GM19468 (cell line): ENCODE measurements at regions not wholly inside any gene's neighbourhood (a gene's known extent, or its start where the extent isn't known, plus 50 kb on each side); places are given as distances from the start of the nearest gene placed in this dataset.

Source experiments
- ATAC-seq: cut with Tn5 transposase; IDR thresholded peaks from one replicate; pipeline ENCODE4 v1.9.1; 2021; ENCODE audit warnings: mild to moderate bottlenecking, moderate library complexity, moderate number of reproducible peaks; ENCODE audit not compliant: unreplicated experiment; ENCODE audit errors: extremely low read depth

DNA sequence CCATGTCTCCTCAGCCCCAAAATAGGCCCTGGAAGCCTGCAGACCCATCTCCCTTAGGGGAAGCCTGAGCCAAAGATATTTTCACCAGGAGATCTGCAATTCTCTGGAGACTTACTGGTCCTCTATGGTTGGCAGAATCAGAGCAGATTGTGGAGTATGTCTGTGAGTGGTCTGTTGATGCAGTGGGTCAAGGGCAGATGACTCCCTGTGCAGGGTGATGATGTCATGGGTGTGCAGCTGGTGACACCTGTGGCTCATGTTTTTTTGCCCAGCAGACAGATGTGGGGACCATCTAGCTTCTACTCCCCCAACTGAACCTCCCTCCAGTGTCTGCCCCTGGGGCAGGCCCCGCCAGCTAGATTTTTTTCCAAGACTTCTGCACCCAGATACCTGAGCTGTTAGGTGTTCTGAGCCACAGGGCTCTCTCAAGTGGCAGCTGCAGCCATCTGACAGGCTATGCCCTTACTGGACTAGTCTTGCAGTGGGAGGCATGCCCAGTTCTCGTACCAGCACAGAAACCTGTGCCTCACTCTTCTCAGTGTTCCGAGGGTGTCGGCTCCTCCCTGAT is 558.7 kb upstream of the LRRTM1 start:
- no peak for ATAC-seq

DNA sequence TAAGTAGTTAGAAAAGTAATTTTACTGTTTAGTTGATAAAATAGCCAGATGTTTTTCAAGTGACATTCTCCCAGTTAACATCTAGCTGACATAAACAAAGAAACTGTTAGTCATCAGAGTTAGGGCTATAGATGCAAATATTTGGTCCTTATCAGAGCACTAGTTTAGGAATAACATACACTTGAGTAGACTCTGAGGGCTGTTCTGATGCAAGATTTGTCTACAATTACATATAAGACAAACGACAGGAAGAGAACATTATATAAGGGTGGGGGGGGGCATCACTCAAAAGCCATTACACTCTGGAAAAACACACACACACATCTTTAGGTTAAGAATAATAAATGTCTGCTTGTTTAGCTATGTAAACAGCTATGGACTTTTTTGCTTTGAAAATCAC is 554.4 kb upstream of the LRRTM1 start:
- no peak for ATAC-seq

DNA sequence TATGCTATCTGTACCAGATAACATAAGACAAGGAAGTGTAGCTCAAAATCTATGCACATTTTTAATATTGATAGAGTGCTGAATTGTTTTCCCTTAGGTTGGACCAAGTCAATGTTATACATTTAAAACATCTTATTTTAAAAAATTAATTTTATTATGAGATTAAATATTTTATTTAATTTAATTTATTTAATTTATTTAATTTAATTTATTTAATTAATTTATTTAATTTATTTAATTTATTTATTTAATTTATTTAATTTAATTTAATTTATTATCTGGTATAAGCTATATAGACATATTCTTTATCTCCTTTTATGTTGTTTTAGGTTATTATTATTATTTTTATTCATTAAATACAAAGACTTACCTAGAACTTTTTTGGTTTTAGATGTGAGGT is 551.7 kb upstream of the LRRTM1 start:
- no peak for ATAC-seq

DNA sequence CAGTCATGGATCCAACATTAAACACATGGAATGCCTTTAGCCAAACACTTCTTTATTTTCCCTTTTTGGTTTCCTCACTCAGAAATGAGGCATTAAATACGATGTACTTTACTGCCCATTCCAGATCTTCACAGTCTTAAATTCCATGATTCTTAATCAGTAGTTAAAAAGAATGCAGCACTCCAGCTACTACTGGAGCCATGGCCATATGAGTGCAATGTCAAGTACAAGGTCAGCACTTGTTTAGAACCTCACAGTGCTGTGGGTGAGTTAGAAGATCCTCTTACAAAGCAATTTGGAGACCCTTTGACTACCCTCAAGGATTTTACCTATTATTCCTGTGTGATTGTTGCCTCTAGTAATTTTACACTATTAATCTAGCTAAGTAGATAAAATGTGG is 550.3 kb upstream of the LRRTM1 start:
- ATAC-seq: no peak

DNA sequence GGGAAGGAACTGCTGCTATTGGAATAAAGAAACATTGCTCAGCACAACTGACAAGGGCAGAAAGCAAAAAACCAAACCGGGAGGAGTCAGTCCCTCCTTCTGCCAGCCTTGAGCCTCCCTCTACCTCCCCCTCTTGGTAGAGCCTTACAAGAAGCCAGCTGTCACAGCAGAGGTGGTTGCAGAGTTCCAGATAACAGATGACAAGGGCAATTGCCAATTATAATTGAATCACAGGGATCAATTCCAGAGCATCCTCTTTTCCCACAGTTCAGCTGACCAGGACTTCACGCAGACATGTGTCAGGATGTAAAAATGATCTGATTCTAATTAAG is 548.2 kb upstream of the LRRTM1 start:
- no peak for ATAC-seq

DNA sequence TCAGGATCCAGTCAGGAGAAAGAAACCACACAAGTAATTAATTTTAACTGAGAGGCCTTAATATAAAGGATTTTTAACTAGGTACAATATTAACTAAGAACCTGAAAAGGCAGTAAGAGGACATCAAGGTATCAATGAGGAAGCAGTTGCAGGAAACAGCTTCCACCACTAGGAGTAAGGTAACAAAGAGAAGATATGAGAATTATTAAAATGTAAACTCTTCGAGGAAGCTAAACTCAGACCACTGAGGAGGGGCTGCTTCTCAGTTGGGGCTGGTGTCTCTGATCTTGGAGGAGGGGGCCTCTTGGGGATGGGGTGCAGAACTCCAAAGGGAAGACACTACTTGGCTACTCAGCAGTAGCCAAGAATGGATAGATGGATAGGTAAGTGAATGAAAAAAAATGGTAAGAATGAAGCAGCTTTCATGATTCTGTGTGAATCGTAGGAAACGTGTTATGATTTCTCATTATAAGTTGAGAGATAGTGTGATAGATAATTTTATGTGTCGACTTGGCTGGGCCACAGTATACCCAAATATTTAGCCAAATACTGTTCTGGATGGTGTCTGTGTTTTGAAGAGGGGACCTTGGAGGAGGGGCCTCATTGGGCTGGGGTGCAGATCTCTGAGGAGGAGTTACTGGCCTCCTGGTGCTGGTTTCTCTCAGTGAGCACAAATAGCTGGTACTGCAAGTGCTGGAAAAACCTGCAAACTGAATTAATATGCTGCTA is 547.7 kb upstream of the LRRTM1 start:
- ATAC-seq: no peak

DNA sequence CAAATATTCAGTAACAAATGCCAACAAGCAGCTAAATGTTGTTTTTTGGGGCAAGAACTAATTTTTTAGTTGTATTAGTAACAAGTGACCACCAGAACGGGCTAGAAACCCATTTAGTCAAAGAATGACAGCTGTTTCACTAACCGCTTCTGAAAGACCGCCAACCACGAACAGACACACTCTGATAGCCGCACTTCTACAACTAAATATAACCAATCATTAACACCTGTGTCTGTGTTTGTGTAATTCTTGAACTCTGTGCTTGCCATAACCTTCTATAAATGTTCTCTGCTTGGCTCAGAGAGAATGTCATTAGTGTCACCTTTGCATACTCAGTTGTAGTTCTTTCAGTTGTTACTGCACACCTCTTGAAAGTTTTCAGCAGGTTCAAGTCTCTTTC is 526.3 kb upstream of the LRRTM1 start:
- ATAC-seq: no peak

DNA sequence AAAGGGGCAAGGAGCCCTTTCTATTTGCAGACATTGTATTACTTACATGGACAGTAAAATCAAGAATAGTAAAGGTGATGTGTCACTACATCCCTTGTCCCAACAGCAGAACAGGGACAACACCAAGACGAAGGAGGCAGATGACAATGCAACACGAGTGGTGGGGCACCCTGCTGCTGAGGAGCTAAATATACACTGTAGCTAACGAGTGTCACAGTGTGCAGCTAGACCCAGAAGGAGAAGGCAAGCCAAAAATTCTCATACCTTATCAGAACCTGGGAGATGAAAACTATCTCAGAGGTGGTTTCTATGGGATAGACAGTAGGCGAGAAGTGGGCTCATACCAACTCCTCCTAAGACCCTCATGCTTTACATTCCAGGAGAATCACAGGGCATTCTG is 518.4 kb upstream of the LRRTM1 start:
- no peak for ATAC-seq

DNA sequence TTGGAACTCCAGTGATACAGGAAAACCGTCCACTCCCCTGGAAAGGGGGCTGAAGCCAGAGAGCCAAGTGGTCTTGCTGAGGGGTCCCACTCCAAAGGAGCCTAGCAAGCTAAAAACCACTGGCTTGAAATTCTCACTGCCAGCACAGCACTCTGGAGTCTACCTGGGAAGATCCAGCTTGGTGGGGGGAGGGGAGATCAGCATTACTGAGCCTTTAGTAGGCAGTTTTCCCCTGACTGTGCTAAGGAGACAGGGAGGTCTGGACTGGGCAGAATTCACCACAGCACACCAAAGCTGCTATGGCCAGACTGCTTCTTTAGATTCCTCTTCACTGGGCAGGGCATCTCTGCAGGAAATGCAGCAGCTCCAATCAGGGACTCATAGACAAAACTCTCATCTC is 510.7 kb upstream of the LRRTM1 start:
- no peak for ATAC-seq

DNA sequence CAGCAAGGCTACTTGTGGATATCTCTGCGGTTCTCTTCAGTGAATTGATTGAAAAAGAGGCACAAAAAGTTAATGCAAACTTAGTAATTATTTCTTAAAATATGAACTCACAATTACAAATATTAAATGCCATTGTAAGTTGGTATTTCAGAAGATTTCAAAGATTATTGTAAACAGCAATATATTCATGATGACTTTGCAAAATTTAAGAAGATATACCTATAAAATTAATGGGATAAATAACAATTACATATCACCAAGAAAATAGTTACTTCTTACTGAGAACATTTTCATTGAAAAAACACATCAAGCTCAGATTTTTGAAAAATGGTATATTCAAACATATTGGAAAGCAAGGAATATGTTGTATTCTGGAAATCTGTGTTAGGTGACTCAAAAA is 482.0 kb upstream of the LRRTM1 start:
- ATAC-seq: no peak

DNA sequence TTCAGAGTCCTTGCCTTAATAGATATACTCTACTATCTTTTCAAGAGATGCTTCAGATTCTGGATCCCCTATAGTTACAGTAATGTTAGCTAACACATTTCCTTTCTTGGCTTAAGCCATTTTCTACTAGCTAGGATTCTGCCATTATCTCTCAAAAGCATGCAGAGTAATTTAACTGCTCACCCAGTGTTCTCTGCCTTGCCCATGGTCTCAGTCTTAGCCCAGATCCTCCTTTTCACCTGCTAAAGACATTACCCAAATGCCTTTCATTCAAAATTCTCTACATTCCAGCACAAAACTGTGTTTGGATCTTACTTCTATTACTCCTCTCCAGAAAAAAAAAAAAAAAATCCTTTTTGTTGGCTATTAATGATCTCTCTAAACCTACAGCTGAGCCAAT is 474.2 kb upstream of the LRRTM1 start:
- no peak for ATAC-seq

DNA sequence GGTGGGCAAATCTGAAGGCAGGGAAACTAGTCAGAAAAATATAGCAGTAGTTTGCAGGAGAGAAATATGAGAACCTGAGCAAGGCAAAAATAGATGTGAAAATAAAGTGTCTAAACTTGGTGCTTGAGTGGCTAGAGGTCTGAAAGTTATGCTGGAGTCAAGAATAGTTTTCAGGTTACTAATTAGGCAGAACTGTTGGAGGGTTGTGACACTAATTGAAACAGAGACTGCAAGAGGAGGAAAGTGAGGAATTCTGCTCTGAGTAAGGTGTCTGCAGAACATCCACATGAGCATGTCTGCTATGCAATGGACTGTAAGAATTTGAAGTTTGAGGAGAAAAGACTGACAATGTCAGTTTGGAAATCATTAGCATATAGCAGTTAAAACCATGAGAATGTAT is 444.0 kb upstream of the LRRTM1 start:
- no peak for ATAC-seq

DNA sequence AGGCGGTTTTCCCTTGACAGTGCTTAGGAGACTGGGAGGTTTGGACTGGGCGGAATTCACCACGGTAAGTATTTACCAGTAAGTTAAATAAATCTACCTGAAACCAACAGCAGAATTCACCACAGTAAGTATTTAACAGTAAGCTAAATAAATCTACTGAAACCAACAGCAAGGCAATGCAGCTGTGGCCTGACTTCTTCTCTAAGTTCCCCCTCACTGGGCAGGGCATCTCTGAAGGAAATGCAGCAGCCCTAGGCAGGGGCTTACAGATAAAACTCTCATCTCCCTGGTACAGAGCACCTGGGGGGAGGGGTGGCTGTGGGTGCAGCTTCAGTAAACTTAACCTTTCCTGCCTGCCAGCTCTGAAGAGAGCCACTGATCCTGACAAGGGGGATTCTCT is 432.5 kb upstream of the LRRTM1 start:
- no peak for ATAC-seq

DNA sequence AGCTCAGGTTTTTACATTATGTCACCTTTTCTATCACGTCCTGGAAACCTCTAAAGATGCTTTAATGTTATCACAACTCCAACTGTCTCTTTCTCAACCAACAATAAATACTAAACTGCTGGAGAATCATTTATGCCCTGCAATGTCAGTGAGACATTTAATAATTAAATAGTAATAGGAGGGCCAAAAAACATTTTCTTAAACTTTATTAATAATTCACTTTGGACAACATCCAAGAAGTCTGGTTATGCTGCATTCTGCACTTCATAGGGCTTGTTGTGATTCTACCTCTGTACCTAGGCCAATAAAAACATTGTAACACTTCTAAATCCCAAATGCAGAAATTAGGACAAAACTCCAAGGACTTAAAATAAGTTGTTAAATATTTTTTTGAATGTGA is 420.4 kb upstream of the LRRTM1 start:
- ATAC-seq: no peak

DNA sequence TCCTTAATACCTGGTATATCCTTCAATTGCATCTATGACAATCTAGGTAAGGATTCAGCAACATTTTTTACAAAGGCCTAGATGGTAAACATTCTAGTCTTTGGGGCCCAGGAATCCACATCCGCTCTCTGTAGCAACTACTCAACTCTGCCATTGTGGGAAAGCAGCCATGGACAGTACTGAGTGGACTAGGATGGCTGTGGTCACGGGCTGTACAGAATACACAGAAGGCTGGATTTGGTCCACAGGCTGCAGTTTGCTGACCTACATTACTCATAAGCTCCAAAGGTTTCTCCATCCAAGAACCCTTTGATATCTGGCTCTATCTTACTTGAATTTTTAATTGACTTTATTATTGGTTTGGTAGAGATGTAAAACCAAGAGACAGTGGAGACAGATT is 418.3 kb upstream of the LRRTM1 start:
- ATAC-seq: no peak

DNA sequence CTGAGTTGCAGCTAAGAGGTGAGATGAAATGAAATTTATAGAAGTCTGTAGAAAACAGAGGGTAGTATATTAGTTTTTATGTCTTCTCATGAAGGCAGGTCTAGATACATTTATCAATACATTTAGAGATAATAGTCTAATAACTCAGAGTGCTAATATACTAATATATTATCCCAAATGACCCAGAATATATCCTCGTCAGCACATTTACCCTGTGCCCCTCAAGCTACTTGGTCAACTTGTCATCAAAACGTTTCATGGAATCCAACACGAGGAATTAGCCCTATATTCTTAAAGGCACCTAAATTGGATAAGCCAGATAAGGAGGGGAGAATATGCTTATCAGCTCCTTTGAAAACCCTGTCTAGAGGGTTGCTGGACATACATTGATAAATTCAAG is 415.1 kb upstream of the LRRTM1 start:
- no peak for ATAC-seq

DNA sequence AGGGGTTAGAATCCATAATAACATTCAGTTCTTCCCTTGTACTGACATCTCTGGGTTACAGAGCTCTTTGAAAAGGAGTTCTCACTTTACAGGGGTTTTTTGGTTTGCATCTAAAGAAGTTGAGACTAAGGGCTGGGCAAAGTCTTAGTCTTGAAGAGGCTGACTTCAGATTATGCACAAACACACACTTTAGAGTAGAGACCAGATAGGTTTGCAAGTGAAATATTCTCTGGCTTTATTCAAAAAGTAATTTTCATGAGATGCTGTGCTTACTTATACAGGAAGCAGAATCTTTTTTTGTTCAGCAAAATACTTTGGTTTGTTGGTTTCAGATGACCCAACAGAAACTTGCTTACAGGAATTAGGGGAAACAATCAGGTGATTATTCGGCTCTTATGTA is 410.9 kb upstream of the LRRTM1 start:
- no peak for ATAC-seq

DNA sequence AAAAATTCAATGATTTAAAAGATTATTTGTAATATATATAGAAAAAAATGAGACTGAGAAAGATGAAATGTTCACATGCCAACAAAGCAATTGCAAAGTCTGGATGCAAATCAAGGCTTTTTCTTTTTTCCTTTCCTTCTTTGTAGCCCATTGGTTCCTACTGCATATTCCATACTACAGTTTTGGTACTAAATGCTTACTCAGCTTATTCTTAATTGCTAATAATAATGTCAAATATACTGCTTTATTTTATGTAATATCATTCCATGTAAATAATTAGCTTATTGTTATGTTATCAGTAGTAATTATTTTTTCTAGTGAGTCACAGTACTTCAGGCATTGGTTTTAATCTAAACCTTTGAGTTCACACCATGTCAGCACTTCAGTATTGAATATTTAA is 407.4 kb upstream of the LRRTM1 start:
- ATAC-seq: no peak

DNA sequence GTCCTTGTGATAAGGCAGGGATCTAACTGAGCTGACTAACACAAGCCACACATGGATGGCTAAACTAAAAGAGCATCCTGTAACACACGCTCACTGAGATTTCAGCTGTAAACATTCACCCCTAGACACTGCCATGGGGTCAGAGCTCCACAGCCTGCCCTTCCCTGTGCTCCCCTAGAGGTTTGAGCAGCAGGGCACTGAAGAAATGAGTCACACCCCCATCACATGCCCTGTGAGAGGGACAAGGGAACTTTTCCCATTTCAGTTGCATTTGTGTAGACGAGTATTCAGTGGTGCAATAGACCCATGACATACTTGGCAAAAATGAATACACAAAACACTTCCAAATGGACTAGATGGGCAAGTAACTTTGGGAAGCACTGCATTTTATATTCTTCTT is 402.4 kb upstream of the LRRTM1 start:
- no peak for ATAC-seq

DNA sequence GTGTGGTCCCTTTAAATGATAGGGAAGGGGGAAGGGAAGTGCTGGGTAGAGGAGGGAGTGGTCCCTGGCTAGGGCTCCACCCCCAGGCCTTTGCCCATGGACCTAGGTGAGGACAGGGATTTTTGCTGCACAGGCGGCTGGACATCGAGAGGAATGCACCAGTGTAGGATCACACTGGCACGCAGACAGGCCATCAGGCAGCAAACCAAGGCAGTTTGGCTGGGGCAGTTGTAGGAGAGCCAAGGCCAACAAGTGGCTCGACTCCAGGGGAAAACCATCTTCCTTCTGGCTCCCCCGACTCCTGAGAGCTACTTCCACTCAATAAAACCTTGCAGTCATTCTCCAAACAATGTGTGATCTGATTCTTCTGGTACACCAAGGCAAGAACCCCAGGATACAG is 402.0 kb upstream of the LRRTM1 start:
- no peak for ATAC-seq

DNA sequence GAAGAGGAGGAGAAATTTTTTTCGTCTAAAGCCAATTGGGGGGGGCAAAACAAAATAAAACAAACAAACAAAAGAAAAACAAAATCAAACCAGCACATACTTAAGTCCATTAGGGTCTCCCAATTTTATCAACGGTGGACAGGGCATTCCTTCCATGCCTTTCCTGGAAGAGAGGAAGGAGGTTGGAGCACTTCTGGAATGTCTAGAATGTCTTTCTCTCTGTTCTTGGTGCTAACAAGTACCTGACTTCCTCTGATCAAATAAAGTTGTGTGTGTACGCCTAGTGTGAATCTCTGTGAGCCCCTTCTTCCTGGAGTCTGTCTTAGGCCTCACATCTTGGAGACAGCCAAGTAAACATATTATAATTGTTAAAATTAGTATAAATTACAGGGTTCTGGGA is 399.0 kb upstream of the LRRTM1 start:
- ATAC-seq: no peak

DNA sequence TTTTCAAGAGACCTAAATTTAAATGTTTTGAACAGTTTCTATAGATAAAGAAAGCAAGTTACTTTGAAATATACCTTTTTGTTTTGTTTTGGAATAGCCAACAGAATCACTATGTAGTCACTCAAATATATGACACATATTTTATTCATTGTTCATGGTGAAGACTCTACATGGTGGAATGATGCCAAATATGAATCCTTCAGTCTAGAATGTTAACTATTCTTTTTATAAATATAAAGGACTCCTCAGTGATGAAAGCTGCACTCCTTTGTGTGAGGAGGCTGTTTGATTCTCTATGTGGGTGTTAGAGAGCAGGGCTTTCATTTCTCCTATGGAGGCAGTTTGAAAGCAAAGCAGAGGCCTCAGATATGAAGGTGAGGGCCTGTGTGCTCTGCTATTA is 396.4 kb upstream of the LRRTM1 start:
- ATAC-seq: no peak
